ENCODE measurements at regions not wholly inside any gene's neighbourhood (a gene's known extent, or its start where the extent isn't known, plus 50 kb on each side); places are given as distances from the start of the nearest gene placed in this dataset.

DNA sequence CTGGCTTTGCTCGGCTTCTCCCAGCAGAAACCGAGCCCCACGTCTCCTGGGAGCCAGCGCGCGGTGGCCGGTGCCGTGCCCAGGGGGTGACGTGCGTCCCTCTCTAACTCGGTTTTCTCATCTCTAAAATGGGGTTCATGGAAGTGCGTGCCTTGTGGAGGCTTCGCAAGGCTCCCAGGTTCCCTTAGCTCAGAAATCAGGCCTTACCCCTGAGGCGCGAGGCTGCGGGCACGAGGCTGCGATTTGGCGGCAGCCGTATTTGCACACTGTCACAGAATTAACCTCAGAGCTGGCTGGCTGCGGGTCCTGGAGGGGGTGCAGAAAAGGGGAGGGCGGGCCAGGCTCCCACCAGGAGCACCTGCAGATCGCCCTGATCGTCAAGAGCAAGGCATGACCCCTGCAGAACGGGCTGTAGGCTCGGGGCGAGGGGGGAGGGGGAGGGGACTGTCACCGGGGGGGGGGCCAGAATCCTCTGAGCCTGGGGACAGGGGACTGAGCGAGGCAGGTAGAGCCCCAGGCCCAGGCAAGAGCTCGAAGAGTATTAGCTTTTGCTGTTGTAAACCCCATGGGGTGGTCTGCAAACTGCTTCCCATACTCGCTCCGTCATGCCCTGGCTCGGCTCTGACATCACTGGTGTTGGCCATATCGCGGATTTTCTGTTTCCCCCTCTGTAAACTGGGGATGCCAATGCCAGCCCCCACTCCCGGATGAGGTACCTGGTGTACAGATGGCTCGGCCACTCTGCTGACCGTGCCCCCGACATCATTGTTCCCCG is 62.2 kb downstream of the CCNE1 start:
- TF ChIP-seq, protein P1, sequence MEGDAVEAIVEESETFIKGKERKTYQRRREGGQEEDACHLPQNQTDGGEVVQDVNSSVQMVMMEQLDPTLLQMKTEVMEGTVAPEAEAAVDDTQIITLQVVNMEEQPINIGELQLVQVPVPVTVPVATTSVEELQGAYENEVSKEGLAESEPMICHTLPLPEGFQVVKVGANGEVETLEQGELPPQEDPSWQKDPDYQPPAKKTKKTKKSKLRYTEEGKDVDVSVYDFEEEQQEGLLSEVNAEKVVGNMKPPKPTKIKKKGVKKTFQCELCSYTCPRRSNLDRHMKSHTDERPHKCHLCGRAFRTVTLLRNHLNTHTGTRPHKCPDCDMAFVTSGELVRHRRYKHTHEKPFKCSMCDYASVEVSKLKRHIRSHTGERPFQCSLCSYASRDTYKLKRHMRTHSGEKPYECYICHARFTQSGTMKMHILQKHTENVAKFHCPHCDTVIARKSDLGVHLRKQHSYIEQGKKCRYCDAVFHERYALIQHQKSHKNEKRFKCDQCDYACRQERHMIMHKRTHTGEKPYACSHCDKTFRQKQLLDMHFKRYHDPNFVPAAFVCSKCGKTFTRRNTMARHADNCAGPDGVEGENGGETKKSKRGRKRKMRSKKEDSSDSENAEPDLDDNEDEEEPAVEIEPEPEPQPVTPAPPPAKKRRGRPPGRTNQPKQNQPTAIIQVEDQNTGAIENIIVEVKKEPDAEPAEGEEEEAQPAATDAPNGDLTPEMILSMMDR (optimal IDR thresholded peaks at IDR 0.05 in 1 of 3, IDR thresholded peaks at IDR 0.05 in 1 of 3, conservative IDR thresholded peaks at IDR 0.05 in 1 of 3; ENCODE audit: extremely low read depth in 1 of 3, insufficient read depth in 2 of 3, low read length in 3 of 3), result no peak
- TF ChIP-seq EZH2 (IDR thresholded peaks at IDR 0.05; ENCODE audit: low read length), result no peak

Measured in keratinocyte (primary cell).